ENCODE measurements at regions not wholly inside any gene's neighbourhood (a gene's known extent, or its start where the extent isn't known, plus 50 kb on each side); places are given as distances from the start of the nearest gene placed in this dataset.

GRCh38 chr6:135797361-135797760, 54.1 kb upstream of the PDE7B start:
- no peaks in the 10 kb centered on the region for H3K4me1 Mint-ChIP-seq (ENCODE audit: unreplicated experiment)
- no peak overlapping the region for H3K4me3 Mint-ChIP-seq (ENCODE audit: unreplicated experiment)

GRCh38 chr6:135798751-135799515, 52.6 kb upstream of the PDE7B start:
- no peak for TF ChIP-seq CTCF (IDR thresholded peaks at IDR 0.05)
- no peaks in the 10 kb centered on the region for H3K36me3 Mint-ChIP-seq (ENCODE audit: unreplicated experiment)
- no peaks in the 10 kb centered on the region for H3K4me1 Mint-ChIP-seq (ENCODE audit: unreplicated experiment)
- H3K27ac Mint-ChIP-seq (ENCODE audit: unreplicated experiment), result no peak overlapping the region
- DNase-seq (ENCODE audit: extremely low spot score, unreplicated experiment), result no peak
- H3K4me3 Mint-ChIP-seq (ENCODE audit: unreplicated experiment), result no peak overlapping the region
- no peaks in the 10 kb centered on the region for H3K27me3 Mint-ChIP-seq (ENCODE audit: unreplicated experiment)
- no peaks in the 10 kb centered on the region for H3K9me3 Mint-ChIP-seq (ENCODE audit: unreplicated experiment)

More at GRCh38 chr6:135797361-135797760, 54.1 kb upstream of the PDE7B start:
- Mint-ChIP-seq H3K36me3 (ENCODE audit: unreplicated experiment) (no peaks in the 10 kb centered on the region), H3K9me3 (ENCODE audit: unreplicated experiment) (no peaks in the 10 kb centered on the region), H3K27me3 (ENCODE audit: unreplicated experiment) (no peaks in the 10 kb centered on the region), H3K27ac (ENCODE audit: unreplicated experiment) (no peak overlapping the region)
- DNase-seq (ENCODE audit: extremely low spot score, unreplicated experiment), result no peak
- no peak for TF ChIP-seq CTCF (IDR thresholded peaks at IDR 0.05)
